Left ventricle myocardium superior (tissue), 1 donor: ENCODE measurements at regions not wholly inside any gene's neighbourhood (a gene's known extent, or its start where the extent isn't known, plus 50 kb on each side); places are given as distances from the start of the nearest gene placed in this dataset.

Experiments
- ATAC-seq: fragments of 200-7000 bp; cut with Tn5 transposase; one replicate; pipeline ENCODE4 v1.9.1; 2020; ENCODE audit warnings: mild to moderate bottlenecking, moderate library complexity
- DNase-seq: peaks from one replicate; pipeline ENCODE4 v3.0.0-alpha.2; 2020
- intact Hi-C: fragments of 100-400 bp; cut with micrococcal nuclease; formaldehyde crosslinking; loops from one replicate; pipeline ENCODE4 v1.11.0; 2022
- donor health status: DM: no; HTN: yes; CAD: no; lungs with severe emphysema.

- no peak for DNase-seq
- intact Hi-C loops = no loop called here
- ATAC-seq = no peak
Observed at GRCh38 chr10:108238261-108238660, 1073.8 kb upstream of the SORCS1 start.

GRCh38 chr10:108230478-108231170 lies 1066.1 kb upstream of the SORCS1 start:
- ATAC-seq = no peak
- intact Hi-C loops = no loop called here
- DNase-seq = no peak

DNA sequence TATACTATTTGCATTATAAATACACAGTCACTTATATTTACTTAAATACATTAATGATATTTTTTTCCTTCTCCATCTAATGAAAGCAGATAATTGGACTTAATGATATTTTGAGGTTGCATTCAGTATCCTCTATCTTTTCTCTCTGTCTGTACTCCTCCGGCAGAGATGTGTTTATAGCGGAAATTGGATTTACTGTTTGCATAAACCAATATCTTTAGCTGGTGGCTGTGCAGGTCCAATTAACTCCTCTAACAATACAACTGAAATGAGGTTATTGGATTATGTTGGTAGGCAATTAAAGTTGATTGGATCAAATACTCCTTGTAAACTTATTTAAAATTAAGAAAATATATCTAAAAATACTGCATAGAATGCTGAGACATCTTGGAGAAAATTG lies 1044.2 kb upstream of the SORCS1 start:
- DNase-seq = no peak
- no peak for ATAC-seq
- intact Hi-C loops = no loop called here

GRCh38 chr10:108208038-108208437 lies 1043.5 kb upstream of the SORCS1 start:
- ATAC-seq = no peak
- no peak for DNase-seq
- intact Hi-C loops = no loop called here

DNA sequence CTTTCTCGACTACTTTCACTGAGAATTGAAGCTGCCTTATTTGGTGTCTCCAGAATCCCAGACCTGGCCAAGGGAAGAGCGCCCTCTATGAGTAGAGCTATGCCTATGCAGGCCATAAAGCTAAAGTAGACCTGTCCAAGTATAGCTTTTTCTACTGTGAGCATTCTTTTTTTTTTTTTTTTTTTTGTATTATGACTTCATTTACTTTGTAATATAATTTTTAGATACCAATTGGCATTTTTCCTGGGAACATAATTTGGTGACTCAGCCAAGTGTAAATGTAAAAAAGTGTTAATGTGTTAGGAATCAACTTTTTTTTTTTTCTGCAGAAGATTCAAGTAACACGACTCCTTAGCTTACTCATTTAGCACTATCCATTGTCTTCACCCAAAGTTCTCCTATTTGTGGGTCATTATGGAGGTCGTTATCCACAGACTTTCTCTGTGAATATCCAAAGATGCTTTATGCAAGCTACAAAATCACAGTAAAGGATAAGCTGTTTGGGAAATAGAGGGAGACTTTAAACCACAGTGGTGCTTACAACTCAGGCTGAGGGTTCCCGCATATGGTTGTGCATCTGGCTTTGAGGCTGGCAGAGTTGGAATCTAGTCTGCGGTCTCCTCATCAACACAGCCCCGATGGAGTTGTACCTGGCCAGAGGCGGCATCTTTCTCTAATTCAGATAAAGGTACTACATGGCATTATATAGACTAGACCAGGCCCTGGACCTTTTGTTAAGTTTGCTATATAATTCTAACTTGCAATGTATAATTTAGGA lies 1040.2 kb upstream of the SORCS1 start:
- intact Hi-C loops = no loop called here
- DNase-seq (no peak), ATAC-seq (no peak)

GRCh38 chr10:108203905-108204527 lies 1039.5 kb upstream of the SORCS1 start:
- DNase-seq (no peak), ATAC-seq (no peak)
- intact Hi-C loops = no loop called here

DNA sequence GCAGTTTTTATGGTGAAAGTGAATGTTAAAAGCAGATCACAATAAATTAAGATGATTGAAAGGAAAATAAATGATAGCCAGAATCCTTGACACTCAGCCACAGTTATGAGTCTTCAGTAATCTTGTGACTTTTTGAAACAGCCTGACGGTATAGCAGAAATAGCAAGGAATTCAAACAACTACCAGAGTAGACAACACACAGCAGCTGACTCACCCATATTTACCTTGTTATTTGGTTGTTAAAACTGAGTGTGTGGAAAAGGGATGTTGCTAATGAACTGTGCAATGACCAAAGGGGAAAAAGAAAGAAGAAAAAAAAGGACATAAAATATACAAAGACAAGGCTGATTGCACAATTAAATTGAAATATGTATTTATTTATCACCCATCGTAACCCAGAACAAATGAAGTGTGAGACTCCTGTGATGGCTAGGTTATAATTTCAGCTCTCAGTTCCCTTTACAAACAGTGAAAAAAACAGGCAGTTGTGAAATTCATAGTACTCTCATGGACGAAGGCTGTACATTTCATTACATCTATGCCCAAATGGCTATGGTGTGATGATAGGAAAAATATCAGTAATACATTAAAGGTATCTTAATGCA lies 1023.0 kb upstream of the SORCS1 start:
- no peak for ATAC-seq
- intact Hi-C loops = no loop called here
- DNase-seq = no peak

GRCh38 chr10:108184114-108184513 lies 1019.6 kb upstream of the SORCS1 start:
- ATAC-seq (no peak), DNase-seq (no peak)
- intact Hi-C loops = no loop called here

- DNase-seq (no peak), ATAC-seq (no peak)
- intact Hi-C loops = no loop called here
Observed at GRCh38 chr10:108180878-108181277, 1016.4 kb upstream of the SORCS1 start.

DNA sequence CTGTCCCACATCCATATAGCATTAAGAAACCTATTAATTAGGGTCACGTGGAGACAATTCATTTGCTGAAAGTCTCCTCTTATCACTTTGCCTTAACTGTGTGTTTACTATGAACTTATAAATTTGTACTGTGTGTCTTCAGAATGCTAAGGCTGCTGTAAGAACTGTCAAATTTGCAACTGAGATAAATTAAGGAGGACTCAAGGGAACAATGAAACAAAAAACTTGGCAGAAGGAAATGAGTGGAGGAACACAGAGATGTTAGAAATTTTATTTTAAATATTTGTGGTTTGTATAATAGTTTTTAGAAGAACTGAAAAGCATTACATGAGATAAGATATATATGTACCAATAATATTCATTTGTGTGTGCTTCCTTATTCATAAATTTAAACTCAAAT lies 1005.3 kb upstream of the SORCS1 start:
- no peak for ATAC-seq
- DNase-seq = no peak
- intact Hi-C loops = no loop called here

- intact Hi-C loops = no loop called here
- no peak for ATAC-seq
Observed at GRCh38 chr10:108167766-108168165, 1003.3 kb upstream of the SORCS1 start.

DNA sequence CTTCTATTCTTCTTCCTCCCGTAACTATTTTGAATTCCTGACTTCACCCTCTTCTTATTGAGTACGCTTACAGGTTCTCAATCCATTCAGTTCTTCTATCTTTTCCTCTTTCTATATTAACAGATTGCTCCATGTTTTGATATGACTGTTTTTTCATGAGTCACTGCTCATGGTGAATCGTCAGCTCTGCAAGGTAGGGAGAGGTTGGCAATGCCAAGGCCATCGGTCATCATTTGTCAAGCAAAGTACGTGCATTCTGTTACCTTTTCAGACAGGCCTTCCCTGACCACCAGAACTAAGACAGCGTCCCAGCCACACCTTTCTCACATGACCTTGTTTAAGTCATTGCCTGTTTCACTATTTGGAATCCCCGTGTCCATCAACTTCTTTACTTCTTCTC lies 1001.9 kb upstream of the SORCS1 start:
- intact Hi-C loops = no loop called here
- DNase-seq (no peak), ATAC-seq (no peak)

More at GRCh38 chr10:108167766-108168165, 1003.3 kb upstream of the SORCS1 start:
- no peak for DNase-seq

- no peak for ATAC-seq
- intact Hi-C loops = no loop called here
Observed at GRCh38 chr10:108147346-108147745, 982.8 kb upstream of the SORCS1 start.

GRCh38 chr10:108141064-108141463 lies 976.6 kb upstream of the SORCS1 start:
- no peak for ATAC-seq
- intact Hi-C loops = no loop called here
- DNase-seq = no peak

More at GRCh38 chr10:108147346-108147745, 982.8 kb upstream of the SORCS1 start:
- DNase-seq = no peak

DNA sequence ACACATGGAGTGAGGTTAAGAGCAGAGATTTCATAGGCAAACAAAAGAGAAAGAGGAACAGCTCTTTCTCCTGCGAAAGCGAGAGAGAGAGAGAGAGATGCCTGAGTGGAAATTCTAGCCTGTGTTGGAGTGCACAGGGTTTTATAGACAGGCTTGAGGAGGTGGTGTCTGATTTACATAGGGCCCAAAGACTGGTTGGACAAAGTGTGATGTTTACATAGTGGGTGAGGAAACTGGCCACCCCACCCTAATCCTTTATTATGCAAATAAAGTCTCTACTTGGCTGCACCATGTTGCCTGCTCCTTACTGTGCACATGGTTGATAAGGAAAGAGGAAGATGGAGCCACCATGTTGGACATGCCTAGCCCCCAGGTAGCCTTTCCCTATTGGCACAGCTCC lies 967.8 kb upstream of the SORCS1 start:
- intact Hi-C loops = no loop called here
- DNase-seq (no peak), ATAC-seq (no peak)

GRCh38 chr10:108130575-108130974 lies 966.1 kb upstream of the SORCS1 start:
- DNase-seq (no peak), ATAC-seq (no peak)
- intact Hi-C loops = no loop called here

DNA sequence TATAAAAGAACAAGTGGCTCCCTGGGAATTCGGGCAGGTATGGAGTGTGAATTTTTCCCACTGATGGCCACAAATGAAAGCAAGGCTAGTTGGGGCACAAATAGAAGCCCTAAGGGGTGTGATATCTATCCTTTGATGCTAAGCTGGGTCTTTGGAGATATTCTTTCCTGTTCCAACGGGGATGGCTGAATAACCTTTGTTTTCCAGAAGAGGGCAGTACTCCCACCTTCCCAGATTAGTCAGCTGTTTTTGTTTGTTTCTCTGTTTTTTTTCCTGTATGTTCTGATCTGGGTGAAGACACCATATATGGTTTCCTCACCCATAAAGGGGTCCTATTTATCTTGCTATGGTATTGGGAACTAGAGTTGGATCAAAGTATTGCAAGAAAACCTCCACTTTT lies 947.7 kb upstream of the SORCS1 start:
- intact Hi-C loops = no loop called here

GRCh38 chr10:108104551-108105156 lies 940.1 kb upstream of the SORCS1 start:
- ATAC-seq = peak; percentile 74
- intact Hi-C loops = no loop called here

More for the DNA sequence above, 947.7 kb upstream of the SORCS1 start:
- DNase-seq = no peak
- ATAC-seq = no peak

GRCh38 chr10:108097258-108097657 lies 932.8 kb upstream of the SORCS1 start:
- DNase-seq = no peak
- ATAC-seq = no peak
- intact Hi-C loops = no loop called here

More at GRCh38 chr10:108104551-108105156, 940.1 kb upstream of the SORCS1 start:
- no peak for DNase-seq
